Spleen (tissue), 11 donors: ENCODE measurements at regions not wholly inside any gene's neighbourhood (a gene's known extent, or its start where the extent isn't known, plus 50 kb on each side); places are given as distances from the start of the nearest gene placed in this dataset.

Experiments
- DNase-seq: peaks from one replicate; pipeline ENCODE4 v3.0.0-alpha.2; 2020
- H3K27ac ChIP-seq, 8 donors: fragments of 200-600 bp; sonication (generic) in 7 of 8; 1 replicate in 4 of 8; 2 replicates in 4 of 8; pipeline versions ENCODE4 v1.5.0 to v1.8.0; 2016 to 2021; ENCODE audit warnings: inconsistent platforms in 4 of 8, mild to moderate bottlenecking in 4 of 8, moderate library complexity in 1 of 8
- H3K27me3 ChIP-seq, 7 donors: fragments of 200-600 bp; sonication (generic) in 6 of 7; replicated peaks in 1 of 7; 1 replicate in 4 of 7; 2 replicates in 3 of 7; pipeline versions ENCODE4 v1.5.0 to v1.8.0; 2016 to 2021; ENCODE audit warnings: inconsistent platforms in 3 of 7, mild to moderate bottlenecking in 1 of 7
- H3K36me3 ChIP-seq, 6 donors: fragments of 200-600 bp; sonication (generic) in 5 of 6; 1 replicate in 4 of 6; 2 replicates in 2 of 6; pipeline versions ENCODE4 v1.5.0 to v1.8.0; 2016 to 2021; ENCODE audit warnings: inconsistent platforms in 2 of 6
- H3K4me1 ChIP-seq, 6 donors: fragments of 200-600 bp; sonication (generic) in 5 of 6; 1 replicate in 3 of 6; 2 replicates in 3 of 6; pipeline versions ENCODE4 v1.5.0 to v1.8.0; 2016 to 2021; ENCODE audit warnings: inconsistent platforms in 3 of 6
- H3K4me3 ChIP-seq, 8 donors: fragments of 200-600 bp; sonication (generic) in 7 of 8; 1 replicate in 4 of 8; 2 replicates in 4 of 8; pipeline versions ENCODE4 v1.5.0 to v1.8.0; 2016 to 2021; ENCODE audit warnings: inconsistent platforms in 4 of 8, mild to moderate bottlenecking in 4 of 8, moderate library complexity in 2 of 8
- H3K9me3 ChIP-seq, 8 donors: fragments of 200-600 bp; sonication (generic) in 7 of 8; 1 replicate in 4 of 8; 2 replicates in 4 of 8; pipeline versions ENCODE4 v1.5.0 to v1.8.0; 2016 to 2021; ENCODE audit warnings: inconsistent platforms in 4 of 8
- POLR2A ChIP-seq, 3 donors: fragments of 450-650 bp; IDR thresholded peaks; one replicate each; pipeline ENCODE4 v1.5.1; 2017; ENCODE audit warnings: antibody characterized with exemption in 3 of 3, mild to moderate bottlenecking in 1 of 3
- POLR2AphosphoS5 ChIP-seq, 3 donors: sonication (generic); formaldehyde crosslinking; IDR thresholded peaks; one replicate each; pipeline ENCODE4 v1.5.1; 2017; ENCODE audit warnings: antibody characterized with exemption in 3 of 3
- WGBS, 5 donors: extraction: QIAGEN DNeasy Blood & Tissue Kit in 3 of 5; methylation state at CpG; one replicate each; pipeline versions ENCODE4 v1.1.5 to v1.1.7; 2013 to 2018; 5-methylcytosine and 5-hydroxymethylcytosine counted together
- intact Hi-C: fragments of 100-400 bp; cut with DNase I; formaldehyde crosslinking; loops from one replicate; pipeline ENCODE4 v1.15.0; 2023; ENCODE audit warnings: low total_unique reads
- TF ChIP-seq, protein P1 (sequence below), 11 experiments: fragments of 200-600 bp in 7 of 11; fragments of 450-650 bp in 4 of 11; sonication (generic) in 4 of 11; IDR thresholded peaks in 8 of 11; conservative IDR thresholded peaks in 3 of 11; 1 replicate in 7 of 11; 2 replicates in 4 of 11; pipeline versions ENCODE4 v1.4.0 to v1.8.0; 2016 to 2021; ENCODE audit warnings: antibody characterized with exemption in 11 of 11, inconsistent platforms in 4 of 11, mild to moderate bottlenecking in 1 of 11
- donor health status: healthy with polysubstance abuse.
- donor health status: DM: no; HTN: no; CAD: no; lungs with moderate emphysema.
- donor health status: DM: no; HTN: no; CAD: no.
- donor health status: Bipolar disorder and iron deficiency.
- donor health status: healthy.
- donor health status: DM: no; HTN: no; CAD: no.
- donor health status: DM: yes; HTN: yes; CAD: no.

DNA sequence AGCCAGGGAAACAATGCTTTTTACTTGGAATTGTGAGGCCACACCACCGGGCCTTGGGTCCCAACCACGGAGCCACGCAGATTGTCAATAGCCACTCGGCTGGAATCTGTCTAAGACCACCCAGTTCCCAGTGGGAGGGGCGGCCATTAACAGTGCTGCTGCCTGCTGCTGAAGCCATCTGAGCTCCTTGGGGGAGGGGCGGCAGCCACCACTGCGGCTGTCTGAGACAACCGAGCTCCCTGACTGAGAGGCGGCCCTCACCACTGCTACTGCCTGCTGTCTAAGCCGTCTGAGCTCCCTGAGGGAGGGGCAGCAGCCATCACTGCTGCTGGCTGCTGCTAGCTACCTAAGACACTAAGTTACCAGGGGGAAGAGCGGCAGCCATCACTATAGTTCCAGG, 64.3 kb downstream of the DMRTA2 start:
- intact Hi-C loops = no loop called here
- Histone ChIP-seq H3K27ac (no peak overlapping the region), H3K4me3 (no peak overlapping the region), H3K27me3 (peaks cover 0 to 64% (median 10%) of the 10 kb centered on the region in 7 donors), H3K36me3 (no peaks in the 10 kb centered on the region), H3K4me1 (no peaks in the 10 kb centered on the region), H3K9me3 (peaks cover 0 to 8% (median 0%) of the 10 kb centered on the region in 8 donors)
- no peak for DNase-seq
- TF ChIP-seq POLR2AphosphoS5 (IDR thresholded peaks at IDR 0.05) (no peak), POLR2A (IDR thresholded peaks at IDR 0.05) (no peak)
- TF ChIP-seq, protein P1, sequence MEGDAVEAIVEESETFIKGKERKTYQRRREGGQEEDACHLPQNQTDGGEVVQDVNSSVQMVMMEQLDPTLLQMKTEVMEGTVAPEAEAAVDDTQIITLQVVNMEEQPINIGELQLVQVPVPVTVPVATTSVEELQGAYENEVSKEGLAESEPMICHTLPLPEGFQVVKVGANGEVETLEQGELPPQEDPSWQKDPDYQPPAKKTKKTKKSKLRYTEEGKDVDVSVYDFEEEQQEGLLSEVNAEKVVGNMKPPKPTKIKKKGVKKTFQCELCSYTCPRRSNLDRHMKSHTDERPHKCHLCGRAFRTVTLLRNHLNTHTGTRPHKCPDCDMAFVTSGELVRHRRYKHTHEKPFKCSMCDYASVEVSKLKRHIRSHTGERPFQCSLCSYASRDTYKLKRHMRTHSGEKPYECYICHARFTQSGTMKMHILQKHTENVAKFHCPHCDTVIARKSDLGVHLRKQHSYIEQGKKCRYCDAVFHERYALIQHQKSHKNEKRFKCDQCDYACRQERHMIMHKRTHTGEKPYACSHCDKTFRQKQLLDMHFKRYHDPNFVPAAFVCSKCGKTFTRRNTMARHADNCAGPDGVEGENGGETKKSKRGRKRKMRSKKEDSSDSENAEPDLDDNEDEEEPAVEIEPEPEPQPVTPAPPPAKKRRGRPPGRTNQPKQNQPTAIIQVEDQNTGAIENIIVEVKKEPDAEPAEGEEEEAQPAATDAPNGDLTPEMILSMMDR (IDR thresholded peaks at IDR 0.05 in 8 of 11, conservative IDR thresholded peaks at IDR 0.05 in 3 of 11) = no peak
- 70 to 84% (median 83%) methylated on average over 3 to 11 of the region's 11 CpGs for WGBS, 5 donors

- DNase-seq = no peak
- no peak for TF ChIP-seq POLR2A (IDR thresholded peaks at IDR 0.05)
- TF ChIP-seq, protein P1 (IDR thresholded peaks at IDR 0.05 in 8 of 11, conservative IDR thresholded peaks at IDR 0.05 in 3 of 11) = no peak
- TF ChIP-seq POLR2AphosphoS5 (IDR thresholded peaks at IDR 0.05) = no peak
- no peaks in the 10 kb centered on the region for H3K4me1 ChIP-seq
- H3K27me3 ChIP-seq = peaks cover 0 to 50% (median 10%) of the 10 kb centered on the region in 7 donors
- WGBS, 5 donors = 63 to 90% (median 74%) methylated on average over 6 of the region's 6 CpGs
- H3K36me3 ChIP-seq = no peaks in the 10 kb centered on the region
- intact Hi-C loops = no loop called here
- H3K4me3 ChIP-seq = no peak overlapping the region
- H3K27ac ChIP-seq = no peak overlapping the region
- H3K9me3 ChIP-seq = peaks cover 0 to 8% (median 0%) of the 10 kb centered on the region in 8 donors
Measured at GRCh38 chr1:50357186-50357585, 66.1 kb downstream of the DMRTA2 start.

DNA sequence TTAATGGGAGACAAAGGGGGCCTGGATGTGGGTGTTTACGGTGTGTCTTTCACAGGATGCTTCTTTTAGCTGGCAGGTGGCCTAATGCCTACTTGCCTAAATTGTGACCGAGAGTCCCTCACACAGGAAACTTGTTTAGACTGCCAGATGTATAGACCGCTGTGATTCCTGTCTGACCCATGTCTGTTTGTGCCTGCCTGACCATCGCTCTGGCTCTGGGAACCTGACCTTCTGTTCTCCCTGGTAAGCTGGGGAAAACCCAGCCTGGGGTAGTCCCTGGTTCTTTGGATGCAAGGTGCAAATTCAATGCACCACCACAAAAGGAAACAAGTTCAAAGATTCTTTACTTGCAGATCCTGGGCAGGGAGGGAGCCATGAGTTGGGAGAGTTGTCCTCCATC, 68.4 kb downstream of the DMRTA2 start:
- Histone ChIP-seq H3K9me3 (no peaks in the 10 kb centered on the region), H3K4me1 (no peaks in the 10 kb centered on the region), H3K4me3 (no peak overlapping the region), H3K27me3 (peaks cover 0 to 45% (median 10%) of the 10 kb centered on the region in 7 donors), H3K36me3 (no peaks in the 10 kb centered on the region), H3K27ac (no peak overlapping the region)
- TF ChIP-seq POLR2AphosphoS5 (IDR thresholded peaks at IDR 0.05) (no peak), POLR2A (IDR thresholded peaks at IDR 0.05) (no peak)
- WGBS, 5 donors = 51 to 85% (median 76%) methylated on average over 4 of the region's 4 CpGs
- no peak for DNase-seq
- intact Hi-C loops = no loop called here

DNA sequence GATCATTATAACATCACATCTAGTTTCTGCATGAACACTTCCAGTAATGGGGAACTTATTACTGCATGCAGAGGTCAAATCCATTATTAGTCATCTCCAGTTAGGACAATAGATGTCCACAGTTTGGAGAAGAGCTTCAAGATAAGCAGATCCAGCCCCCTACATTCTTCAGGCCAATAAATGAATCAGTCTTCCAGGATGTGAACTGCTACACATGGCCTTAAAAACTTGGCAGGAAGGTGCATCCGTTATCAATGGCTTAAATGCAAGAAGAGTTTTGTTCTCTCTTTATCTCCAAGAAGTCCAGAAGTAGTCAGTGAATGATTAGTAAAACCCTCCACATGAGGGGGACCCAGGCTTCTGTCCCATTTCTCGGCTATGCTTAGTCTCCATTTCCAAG, 70.8 kb downstream of the DMRTA2 start:
- H3K36me3 ChIP-seq = no peaks in the 10 kb centered on the region
- no peak overlapping the region for H3K4me3 ChIP-seq
- no peak for DNase-seq
- no peaks in the 10 kb centered on the region for H3K9me3 ChIP-seq
- H3K27me3 ChIP-seq = peaks cover 0 to 30% (median 0%) of the 10 kb centered on the region in 7 donors
- WGBS, 5 donors = 63 to 72% (median 68%) methylated on average over 2 of the region's 2 CpGs
- TF ChIP-seq POLR2AphosphoS5 (IDR thresholded peaks at IDR 0.05) (no peak), POLR2A (IDR thresholded peaks at IDR 0.05) (no peak)
- TF ChIP-seq, protein P1 (IDR thresholded peaks at IDR 0.05 in 8 of 11, conservative IDR thresholded peaks at IDR 0.05 in 3 of 11) = no peak
- H3K27ac ChIP-seq = no peak overlapping the region
- intact Hi-C loops = no loop called here
- H3K4me1 ChIP-seq = no peaks in the 10 kb centered on the region

DNA sequence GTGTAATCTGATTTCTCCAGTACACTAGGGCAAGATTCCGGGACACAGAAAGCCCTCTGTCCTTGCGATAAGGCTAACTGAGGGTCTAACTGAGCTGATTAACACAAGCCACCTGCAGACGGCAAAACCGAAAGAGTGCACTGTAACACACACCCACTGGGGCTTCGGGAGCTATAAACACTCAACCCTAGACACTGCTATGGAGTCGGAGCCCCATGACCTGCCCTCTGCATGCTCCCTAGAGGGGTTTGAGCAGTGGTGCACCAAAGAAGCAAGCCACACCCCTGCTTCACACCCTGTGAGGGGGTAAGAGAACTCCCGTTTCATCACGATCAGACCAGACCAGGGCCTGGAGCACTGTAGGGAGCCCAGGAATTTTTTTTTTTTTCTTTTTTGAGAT, 72.4 kb downstream of the DMRTA2 start:
- Histone ChIP-seq H3K27ac (no peak overlapping the region), H3K4me3 (no peak overlapping the region), H3K36me3 (no peaks in the 10 kb centered on the region), H3K9me3 (no peaks in the 10 kb centered on the region), H3K27me3 (peaks cover 0 to 31% (median 0%) of the 10 kb centered on the region in 7 donors), H3K4me1 (peaks cover 0 to 3% (median 0%) of the 10 kb centered on the region in 6 donors)
- no peak for DNase-seq
- intact Hi-C loops = no loop called here
- TF ChIP-seq POLR2A (IDR thresholded peaks at IDR 0.05) = no peak
- no peak for TF ChIP-seq POLR2AphosphoS5 (IDR thresholded peaks at IDR 0.05)
- TF ChIP-seq, protein P1 (IDR thresholded peaks at IDR 0.05 in 8 of 11, conservative IDR thresholded peaks at IDR 0.05 in 3 of 11) = no peak
- WGBS, 5 donors = 79 to 89% (median 84%) methylated on average over 7 to 8 of the region's 8 CpGs
